Inflammatory macrophage treated with lipopolysaccharide for 4 hours (primary cell): ENCODE measurements at regions not wholly inside any gene's neighbourhood (a gene's known extent, or its start where the extent isn't known, plus 50 kb on each side); places are given as distances from the start of the nearest gene placed in this dataset.
A peak's percentile ranks its signal among the peaks of the same experiment; 100 is the strongest.

Experiments used
- DNase-seq: peaks from one replicate; pipeline ENCODE4 v3.0.0-alpha.2; 2020

GRCh38 chr6:14031516-14031915, 86.1 kb upstream of the CD83 start:
- DNase-seq, result no peak

- no peak for DNase-seq
These were observed 82.3 kb upstream of the CD83 start for GRCh38 chr6:14035071-14035847.

- no peak for DNase-seq
These were observed 81.7 kb upstream of the CD83 start for GRCh38 chr6:14035874-14036273.

- DNase-seq, result peak; percentile 35
These were observed 80.7 kb upstream of the CD83 start for GRCh38 chr6:14036911-14037310.

GRCh38 chr6:14037402-14038277, 79.9 kb upstream of the CD83 start:
- peak; percentile 64 for DNase-seq

GRCh38 chr6:14038467-14039437, 78.8 kb upstream of the CD83 start:
- DNase-seq, result peak; percentile 20

GRCh38 chr6:14040042-14040441, 77.5 kb upstream of the CD83 start:
- DNase-seq, result no peak

- DNase-seq, result peak; percentile 50
These were observed 71.0 kb upstream of the CD83 start for GRCh38 chr6:14046476-14047068.

GRCh38 chr6:14047151-14047740, 70.3 kb upstream of the CD83 start:
- DNase-seq, result no peak

GRCh38 chr6:14048837-14049236, 68.7 kb upstream of the CD83 start:
- no peak for DNase-seq

GRCh38 chr6:14051355-14051754, 66.2 kb upstream of the CD83 start:
- DNase-seq, result no peak

GRCh38 chr6:14053811-14054210, 63.8 kb upstream of the CD83 start:
- peak; percentile 89 for DNase-seq

GRCh38 chr6:14055541-14055940, 62.0 kb upstream of the CD83 start:
- DNase-seq, result no peak

- no peak for DNase-seq
These were observed 59.4 kb upstream of the CD83 start for GRCh38 chr6:14058029-14058695.

GRCh38 chr6:14058735-14059134, 58.8 kb upstream of the CD83 start:
- DNase-seq, result no peak

GRCh38 chr6:14059791-14060436, 57.7 kb upstream of the CD83 start:
- DNase-seq, result no peak

- no peak for DNase-seq
These were observed 56.6 kb upstream of the CD83 start for GRCh38 chr6:14060971-14061370.

- DNase-seq, result no peak
These were observed 55.9 kb upstream of the CD83 start for GRCh38 chr6:14061643-14062042.

- DNase-seq, result no peak
These were observed 55.1 kb upstream of the CD83 start for GRCh38 chr6:14062345-14063029.

- DNase-seq, result no peak
These were observed 53.8 kb upstream of the CD83 start for GRCh38 chr6:14063756-14064155.
